Stimulated activated CD4-positive, alpha-beta T cell treated with anti-CD3 and anti-CD28 coated beads, Interleukin-2, amount 100 ng/mL, for 48 hours (primary cell): ENCODE measurements at regions not wholly inside any gene's neighbourhood (a gene's known extent, or its start where the extent isn't known, plus 50 kb on each side); places are given as distances from the start of the nearest gene placed in this dataset.

ENCODE experiments used
- DNase-seq, 2 donors: peaks; one replicate each; pipeline ENCODE4 v3.0.0-alpha.2; 2020

DNA sequence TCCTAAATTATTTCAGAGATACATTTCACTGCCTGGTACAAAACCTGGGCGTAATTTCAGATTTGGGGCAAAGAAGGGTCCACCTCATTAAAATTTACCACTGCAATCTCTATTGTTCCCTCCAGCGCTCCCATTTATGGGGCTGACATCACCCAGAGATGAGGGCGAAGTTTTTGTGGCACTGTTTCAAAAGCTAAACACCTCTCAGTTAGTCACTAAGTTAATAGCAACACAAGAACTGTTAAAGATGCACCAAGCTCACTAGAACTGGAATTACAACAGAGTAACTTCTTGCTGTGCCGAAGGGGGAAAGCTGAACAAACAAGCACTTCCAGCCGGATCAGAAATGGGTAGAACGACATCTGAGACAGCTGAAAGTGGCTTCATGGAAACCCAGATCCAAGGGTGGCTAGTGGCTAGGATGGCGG is 179.4 kb downstream of the GATA3 start:
- DNase-seq: no peak

DNA sequence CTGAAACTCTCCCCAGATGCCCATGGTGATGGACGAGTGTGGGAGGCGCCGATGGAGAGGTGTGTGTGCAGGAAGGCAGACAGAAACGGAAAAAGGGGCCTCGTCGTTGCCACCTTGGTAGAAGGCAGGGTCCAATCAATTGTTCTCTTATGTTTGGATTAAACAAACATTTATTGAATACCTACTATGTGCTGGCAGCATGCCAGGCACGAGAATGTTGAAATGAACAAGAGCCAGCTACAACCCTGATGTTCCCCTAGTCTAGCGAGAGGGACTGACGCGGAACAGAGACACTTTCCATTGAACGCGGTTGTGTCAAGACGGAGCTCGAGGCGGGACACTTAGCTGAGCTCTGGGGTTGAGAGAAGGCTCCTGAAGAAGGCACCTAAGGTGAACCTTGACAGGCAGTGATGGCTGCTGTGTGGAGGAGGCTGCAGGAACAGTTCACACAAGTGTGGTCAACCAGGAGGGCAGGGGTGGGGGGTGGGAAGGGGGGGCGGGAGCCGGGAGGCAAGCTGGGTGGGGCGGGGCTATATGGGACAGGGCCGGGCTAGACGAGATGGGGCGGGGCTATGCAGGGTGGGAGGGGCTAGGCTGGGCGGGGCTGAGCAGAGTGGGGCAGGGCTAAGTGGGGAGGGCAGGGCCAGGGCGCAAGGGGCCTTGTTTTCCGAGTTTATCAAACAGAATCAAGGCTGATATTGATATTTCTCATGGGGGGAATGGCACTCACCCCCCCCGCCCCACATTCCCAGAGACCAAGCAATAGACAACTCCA is 181.0 kb downstream of the GATA3 start:
- no peak for DNase-seq

DNA sequence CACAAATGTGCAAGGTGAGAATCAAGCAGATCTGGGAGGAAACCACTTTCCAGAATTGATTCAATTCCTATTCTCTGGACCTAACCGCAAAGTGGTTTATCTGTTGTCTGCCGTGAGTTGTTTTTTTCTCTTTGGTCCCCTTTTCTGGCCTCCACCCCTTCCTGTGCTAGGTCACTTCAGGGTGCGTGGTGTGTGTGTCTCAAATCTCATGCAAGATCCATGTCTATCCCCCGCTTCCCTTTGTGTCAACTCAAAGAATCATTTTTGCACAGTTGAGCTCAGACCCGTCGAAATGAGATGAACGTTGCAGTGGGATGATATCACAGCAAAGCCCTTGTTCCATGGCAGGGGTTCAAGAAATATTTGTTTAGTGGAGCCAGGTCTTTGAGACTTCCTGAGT is 184.5 kb downstream of the GATA3 start:
- DNase-seq: peak in 1 of 2 donors; percentile 25

DNA sequence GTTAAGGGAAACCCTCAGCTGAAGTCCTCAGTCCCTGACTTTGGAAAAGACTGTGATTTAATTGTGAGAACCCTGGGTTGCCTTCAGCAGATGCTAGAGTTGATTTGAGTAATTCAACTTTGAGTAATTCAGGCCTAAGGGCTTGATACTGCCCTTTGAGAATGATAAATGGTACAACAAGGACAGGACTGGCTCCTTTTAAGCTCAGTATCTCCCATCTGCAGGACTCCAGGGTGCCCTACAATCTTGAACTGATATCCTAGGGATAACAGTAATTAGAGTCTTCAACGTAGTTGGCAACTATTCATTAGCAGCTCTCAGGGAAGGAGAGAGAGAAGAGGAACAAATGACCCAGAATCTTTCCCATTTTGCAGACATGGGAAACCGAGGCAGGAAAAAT is 186.4 kb downstream of the GATA3 start:
- no peak for DNase-seq

DNA sequence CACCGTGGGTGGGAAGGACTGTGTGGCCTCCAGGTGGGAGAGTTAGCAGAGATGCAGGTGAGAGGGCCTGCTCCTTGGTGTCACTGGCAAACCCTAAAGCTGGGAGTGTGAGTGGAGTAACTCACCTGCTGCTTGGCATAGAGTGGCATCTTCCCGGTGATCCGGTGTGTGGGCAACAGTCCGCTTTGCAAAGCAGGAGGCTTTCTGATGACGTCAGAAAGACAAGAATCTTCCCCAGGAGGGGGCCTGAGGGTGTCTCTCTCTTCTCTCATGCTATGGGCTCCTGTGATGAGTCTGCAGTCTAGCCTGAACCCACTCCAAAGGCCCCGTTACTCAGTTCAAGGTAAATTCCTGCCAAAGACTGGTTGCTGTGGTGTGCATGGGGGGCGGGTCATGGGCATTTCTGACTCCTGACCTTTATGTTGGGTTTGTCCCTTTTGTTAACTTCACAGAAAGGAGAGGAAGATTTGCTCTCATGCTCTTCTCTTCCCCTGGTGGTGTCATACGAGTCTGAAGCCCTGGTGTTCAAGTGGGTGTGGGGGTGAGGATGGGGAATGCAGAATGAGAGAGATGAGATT is 187.9 kb downstream of the GATA3 start:
- DNase-seq: peak; percentile 41 to 47

DNA sequence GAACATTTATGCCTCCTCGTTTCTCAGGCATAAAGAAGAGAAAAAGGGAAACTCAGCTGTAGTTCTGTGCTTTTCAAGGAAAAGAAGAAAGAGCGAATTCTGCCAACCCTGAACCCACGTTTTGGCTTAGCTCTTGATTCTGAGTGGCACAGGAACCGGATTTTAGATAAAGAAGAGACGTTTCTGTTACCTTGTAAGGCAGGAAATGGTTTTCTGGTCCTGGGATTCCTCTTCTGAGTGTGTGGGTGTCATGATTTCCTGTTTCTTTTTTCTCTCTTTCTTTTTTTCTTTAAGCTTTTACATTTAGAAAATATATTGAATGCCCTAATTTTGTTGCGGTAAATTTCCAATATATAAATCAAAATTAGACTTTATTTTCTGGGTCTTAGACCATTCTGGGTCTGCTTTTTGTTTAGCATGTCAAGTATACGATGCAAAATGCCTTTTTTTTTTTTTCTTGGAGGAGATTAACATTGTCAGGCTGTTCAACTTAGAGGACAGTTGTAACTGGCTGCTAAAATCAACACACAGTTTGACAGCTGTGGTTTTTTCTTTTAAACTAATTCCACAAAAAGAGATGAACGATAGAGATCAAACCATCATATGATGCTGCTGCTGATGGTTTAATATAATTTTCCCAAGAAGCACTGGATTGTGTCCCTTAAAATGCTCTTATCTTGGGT is 190.8 kb downstream of the GATA3 start:
- DNase-seq: no peak

DNA sequence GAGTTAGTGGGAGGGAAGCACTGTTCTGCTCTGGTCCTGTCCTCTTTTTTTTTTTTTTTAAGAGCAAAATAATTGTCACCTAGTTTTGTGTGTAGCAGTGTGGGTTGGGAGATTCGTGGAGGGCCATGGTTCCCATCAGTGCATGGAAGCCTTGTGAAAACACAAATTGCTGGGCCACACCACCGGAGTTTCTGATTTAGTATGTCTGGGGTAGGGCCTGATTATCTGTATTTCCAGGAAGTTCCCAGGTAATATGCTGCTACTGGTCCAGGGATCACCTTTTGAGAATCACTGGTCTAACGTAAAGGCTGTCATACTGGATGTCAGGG is 191.3 kb downstream of the GATA3 start:
- DNase-seq: no peak

DNA sequence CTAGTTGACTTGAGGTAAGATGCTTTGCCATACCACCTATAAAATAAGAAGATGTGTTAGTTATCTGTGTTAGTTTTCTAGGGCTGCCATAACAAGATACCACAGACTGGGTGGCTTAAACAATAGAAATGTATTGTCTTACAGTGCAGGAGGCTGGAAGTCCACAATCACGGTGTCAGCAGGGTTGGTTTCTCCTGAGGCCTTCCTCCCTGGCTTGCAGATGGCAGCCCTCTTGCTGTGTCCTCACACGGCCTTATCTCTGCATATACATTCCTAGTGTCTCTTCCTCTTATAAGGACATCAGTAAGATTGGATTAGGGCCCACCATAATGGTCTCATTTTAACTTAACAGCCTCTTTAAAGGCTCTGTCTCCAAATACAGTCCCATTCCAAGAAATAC is 192.1 kb downstream of the GATA3 start:
- DNase-seq: no peak

DNA sequence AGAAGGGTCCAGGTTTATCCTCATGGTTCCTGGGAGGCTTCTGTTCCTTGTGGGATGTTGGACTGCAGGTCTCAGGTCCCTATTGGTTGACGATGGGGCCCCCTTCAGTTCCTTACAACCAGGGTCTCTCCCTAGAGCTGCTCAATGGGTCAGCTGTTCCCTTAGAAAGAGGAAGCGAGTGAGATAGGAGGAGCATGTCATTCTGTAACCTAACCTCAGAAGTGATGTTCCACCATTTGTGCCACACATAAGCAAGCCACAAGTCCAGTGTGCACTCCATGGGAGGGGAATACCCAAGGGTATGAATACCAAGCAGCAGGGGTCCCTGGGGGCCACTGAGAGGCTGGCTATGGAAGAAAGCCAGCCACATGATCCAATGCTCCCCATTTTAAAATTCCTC is 192.7 kb downstream of the GATA3 start:
- DNase-seq: no peak

DNA sequence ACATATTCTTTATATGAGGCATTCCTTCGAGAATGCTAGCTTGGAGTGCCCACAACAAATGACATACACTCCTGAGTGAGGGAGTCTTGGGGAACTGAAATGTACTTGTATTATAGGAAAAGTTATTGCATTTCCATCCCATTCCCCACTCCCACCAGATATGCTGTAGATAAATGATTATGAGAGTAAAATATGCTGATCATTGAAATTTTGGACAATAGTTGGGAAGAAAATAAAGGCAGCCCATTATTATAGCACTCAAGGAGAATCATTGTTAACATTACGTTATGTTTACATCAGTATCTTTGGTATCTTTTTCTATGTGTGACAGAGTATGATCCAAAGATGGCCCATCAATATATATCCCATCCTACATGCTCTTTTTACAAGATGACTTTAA is 194.4 kb downstream of the GATA3 start:
- DNase-seq: no peak

DNA sequence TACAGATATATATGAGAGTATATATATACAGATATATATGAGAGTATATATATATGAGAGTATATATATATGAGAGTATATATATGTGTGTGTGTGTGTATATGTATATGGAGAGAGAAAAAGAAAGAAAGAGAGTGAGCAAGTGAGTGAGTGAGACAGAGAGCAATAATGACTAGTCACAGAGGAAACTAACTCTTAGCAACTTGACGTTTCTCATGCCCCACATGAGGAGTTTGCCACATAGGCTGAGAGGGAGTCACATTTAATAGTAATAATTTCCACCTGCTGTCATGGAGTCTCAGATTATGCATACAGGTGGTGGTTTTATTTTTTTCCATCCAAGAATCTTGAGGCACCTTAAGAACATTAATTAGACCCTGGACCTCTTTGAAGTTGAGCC is 199.9 kb downstream of the GATA3 start:
- DNase-seq: no peak

DNA sequence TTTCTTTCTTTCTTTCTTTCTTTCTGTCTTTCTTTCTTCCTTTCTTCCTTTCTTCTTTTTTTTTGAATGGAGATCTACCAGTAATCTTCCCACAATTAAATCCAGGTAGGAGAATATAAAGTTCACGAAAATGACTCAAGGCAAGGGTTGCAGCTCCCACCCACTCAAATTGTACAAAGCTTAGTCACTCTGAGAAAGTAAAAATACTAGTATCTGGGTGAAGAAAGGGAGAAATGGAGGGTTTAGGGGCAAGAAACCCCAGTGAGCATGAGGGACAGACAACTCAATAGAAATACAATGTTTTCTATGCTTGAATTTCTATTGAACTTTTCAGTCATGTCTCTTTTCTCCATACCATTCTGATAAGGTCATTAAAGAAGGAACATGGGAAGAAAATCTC is 200.8 kb downstream of the GATA3 start:
- DNase-seq: no peak

DNA sequence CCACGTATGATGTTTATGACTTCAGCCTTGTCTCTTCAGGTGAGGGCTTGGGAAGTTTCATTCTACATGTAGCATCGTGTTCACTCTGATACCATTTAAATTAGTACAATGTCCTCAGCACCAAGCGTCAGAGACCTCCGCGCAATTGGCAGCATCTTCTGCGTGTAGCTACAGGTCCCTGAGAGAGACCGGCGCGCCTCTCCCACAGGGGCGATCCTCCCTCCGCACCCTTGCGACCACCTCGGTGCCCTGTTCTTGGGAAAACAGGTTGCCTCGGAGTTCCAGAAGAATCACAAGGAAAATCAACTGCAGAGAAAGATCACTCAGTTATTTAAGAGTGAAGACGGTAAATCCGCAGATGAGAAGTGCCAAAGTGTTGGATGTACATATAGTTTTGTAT is 206.2 kb downstream of the GATA3 start:
- no peak for DNase-seq

DNA sequence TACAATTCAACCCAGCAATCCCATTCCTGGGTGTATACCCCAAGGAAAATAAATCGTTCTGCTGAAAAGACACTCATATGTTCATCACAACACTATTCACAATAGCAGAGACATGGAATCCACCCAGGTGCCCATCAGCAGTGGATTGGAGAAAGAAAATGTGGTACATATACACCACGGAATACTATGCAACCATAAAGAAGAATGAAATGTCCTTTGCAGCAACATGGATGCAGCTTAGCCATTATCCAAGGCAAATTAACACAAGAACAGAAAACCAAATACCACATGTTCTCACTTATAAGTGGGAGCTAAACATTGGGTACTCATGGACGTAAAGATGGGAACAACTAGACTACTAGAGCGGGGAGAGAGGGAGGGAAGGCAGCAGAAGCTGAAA is 207.8 kb downstream of the GATA3 start:
- DNase-seq: no peak

DNA sequence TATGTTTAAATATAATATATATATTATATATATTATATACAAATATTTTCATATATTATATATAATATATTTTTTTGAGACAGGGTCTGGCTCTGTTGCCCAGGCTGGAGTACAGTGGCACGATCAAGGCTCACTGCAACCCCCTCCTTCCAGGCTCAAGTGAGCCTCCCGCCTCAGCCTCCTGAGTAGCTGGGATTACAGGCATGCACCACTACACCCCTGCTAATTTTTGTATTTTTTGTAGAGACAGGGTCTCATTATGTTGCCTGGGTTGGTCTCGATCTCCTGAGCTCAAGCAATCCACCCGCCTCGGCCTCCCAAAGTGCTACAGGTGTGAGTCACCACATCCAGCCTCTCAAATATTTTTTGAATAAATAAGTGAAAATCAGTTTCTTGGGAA is 215.5 kb downstream of the GATA3 start:
- DNase-seq: no peak

DNA sequence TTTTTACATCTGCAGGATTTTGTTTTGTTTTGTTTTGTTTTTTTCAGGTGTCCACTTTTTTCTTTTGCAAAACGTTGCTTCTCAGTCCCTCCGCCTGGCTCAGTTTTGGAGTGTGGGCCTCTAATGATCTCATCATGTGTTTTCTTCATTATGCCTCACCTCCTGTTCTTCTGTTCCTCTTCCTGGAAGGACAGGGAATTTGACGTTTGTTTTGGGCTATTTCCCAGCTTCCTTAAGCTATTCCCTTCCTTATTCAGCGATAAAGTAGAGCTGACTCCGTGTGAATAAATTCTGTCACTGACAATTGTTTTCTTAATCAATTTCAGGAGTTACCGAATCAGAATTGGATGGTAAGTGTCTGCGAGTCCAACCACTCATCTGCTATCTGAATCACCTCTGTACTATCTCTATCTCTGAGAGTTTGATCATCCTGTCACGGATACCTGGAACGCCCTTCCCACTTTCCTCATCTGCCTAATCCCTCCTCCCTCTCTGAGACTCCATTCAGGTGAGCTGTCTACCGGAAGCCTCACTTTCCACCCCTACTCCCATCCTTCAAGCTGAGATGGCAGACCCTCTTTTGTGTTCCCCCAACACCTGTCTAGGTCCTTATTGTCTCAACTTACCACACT is 218.4 kb downstream of the GATA3 start:
- DNase-seq: no peak

DNA sequence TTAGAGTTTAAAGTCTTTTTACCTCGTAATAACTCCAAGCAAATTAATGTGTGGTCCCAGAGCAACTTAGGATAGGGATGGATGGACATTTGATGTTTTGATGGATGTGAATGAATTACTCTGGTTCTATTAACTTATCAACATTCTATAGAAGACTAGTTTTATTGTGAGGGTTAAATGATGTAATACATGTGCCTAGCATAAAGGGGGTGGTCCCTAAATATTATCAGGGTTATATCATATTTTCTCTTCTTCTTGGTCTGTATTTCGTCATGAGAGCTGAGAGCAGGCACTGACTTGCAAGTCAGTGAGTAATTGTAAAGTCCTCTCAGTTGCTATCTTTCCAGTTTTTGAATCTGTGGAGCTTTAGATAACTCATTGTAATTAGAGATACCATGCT is 219.3 kb downstream of the GATA3 start:
- no peak for DNase-seq

DNA sequence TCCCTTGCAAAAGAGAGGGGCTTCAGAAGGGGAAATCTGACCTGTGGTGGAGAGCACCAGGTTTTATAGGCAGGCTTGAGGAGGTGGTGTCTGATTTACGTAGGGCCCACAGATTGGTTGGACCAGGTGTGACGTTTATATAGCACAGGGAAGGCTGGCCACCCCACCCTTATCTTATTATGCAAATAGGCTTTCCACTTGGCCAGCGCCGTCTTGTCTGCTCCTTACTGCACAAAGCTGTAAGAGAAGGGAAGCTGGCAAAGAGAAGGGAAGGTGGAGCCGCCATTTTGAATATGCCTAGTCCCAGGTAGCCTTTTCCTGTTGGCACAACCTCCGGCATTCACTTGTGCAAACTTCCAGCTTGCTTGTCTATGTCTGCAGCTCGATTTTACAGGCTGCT is 221.4 kb downstream of the GATA3 start:
- DNase-seq: no peak

DNA sequence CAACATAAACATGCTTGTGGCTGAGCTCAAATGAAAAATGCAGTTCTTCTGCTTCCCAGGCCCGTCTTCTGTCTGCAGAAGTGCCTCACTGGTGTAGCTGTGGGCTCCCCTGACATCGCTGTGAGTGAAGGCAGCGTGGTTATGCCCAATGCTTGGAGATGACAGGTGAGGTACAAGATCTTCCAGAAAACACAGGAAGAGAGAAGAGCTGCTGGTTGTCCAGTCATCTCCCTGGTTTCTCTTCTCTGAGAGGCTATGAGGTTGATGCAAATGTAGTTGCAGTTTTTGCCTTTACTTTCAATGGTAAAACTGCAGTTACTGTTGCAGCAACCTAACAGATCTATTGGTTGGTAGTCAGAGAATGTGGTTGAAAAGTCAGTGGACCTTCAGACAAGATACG is 223.6 kb downstream of the GATA3 start:
- no peak for DNase-seq

DNA sequence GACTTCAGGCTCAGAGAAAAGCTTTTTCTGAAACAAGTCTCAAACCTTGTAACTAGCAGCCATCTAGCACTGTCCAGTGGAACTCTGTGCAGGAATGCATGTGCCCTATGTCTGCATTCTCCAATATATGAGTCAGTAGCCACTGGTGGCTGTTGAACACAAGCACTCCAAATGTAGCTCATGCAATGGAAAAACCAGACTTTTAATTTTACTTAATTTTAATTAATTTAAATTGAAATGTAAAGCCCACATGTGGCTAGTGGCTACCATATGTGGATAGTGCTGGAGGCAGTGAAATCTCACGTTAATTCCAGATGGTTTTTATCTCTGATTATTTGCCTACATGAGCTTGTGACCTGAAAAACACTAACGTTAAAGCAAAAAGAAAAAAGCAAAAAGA is 225.1 kb downstream of the GATA3 start:
- DNase-seq: no peak

DNA sequence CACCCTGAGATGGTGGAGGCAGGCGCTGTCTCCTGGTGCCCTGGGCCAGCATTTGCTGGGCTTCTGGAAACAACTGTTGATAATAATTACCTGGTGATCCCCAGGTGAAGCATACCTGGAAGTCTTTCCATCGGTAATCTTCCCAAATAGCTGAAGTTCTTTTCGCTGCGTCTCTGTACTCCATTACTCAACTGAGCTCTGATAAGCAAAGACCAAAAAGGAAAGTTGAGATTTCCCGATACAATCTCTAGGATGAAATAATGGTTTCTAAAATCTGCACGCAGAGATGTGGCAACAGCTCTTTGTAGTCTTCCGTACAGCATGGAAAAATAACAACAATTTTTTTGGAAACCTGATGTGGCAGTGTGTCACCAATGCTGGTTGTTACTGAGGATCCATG is 226.5 kb downstream of the GATA3 start:
- no peak for DNase-seq

DNA sequence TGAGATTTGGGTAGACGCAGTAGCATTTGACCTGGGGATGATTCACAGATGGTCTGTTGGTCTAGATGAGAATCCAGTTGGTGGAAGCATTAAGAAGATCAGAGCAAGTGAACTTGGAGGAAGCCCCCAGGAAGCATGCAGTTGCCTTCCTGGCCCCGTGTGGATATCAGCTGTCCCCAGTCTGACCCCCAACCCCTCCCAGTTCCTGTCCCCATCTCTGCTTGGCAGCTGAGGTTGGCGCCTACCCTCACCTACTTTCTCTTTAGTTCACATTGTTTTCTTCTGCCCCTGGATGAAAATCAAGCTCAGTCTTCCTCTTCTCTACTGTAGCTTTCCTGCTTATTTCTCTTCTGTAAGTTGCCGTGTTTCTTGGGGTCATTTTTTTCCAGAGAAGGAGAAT is 227.9 kb downstream of the GATA3 start:
- DNase-seq: no peak

DNA sequence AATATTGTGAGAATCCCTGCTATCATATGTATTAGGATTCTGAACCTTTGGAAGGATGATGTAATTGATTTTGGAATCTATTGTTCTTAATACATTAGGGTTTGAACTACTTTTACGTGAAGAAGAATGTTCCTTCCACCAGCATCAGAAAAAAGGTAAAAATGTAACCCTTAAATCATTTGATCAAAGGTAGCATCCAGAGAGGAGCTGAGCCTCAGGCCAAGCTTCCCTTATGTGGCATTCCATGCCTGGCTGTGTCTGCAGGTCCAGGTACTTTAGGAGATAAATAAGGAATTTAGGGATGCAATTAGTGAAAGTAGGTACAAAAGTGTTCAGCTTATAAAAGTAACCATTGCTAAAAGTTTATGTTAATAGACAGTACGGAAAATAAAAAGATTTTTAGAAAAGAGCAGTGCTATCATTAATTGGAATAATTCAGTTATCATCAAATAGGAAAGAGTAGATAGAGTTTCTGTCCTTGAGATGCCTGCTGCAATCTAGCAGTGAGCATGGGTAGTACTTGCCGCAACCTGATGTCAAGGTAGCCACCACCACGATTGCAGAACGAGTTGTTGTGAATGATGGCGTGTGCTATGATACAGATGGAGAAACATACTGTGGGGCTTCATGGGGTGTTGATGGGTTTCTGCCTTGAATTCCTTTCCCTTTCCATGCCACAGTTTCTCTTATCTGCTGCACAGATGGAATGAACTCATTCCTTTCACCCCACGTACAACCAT is 228.8 kb downstream of the GATA3 start:
- DNase-seq: no peak
